Heart left ventricle (tissue), 16 donors: ENCODE measurements at regions not wholly inside any gene's neighbourhood (a gene's known extent, or its start where the extent isn't known, plus 50 kb on each side); places are given as distances from the start of the nearest gene placed in this dataset.

Experiments
- ATAC-seq, 4 donors: fragments of 200-7000 bp; cut with Tn5 transposase; one replicate each; pipeline ENCODE4 v1.9.1; 2020 to 2022; ENCODE audit warnings: moderate library complexity in 4 of 4, mild to moderate bottlenecking in 3 of 4, moderate number of reproducible peaks in 1 of 4
- DNase-seq, 5 donors: peaks; one replicate each; pipeline ENCODE4 v3.0.0-alpha.2; 2020
- H3K27ac ChIP-seq, 12 donors: fragments of 200-600 bp; sonication (generic) in 4 of 12; one replicate each; pipeline versions ENCODE4 v1.5.0 to v1.8.0; 2016 to 2022; ENCODE audit warnings: mild to moderate bottlenecking in 2 of 12
- H3K27me3 ChIP-seq, 9 donors: fragments of 200-600 bp; sonication (generic) in 2 of 9; one replicate each; pipeline versions ENCODE4 v1.5.1 to v1.8.0; 2016 to 2022; ENCODE audit warnings: mild to moderate bottlenecking in 3 of 9
- H3K36me3 ChIP-seq, 9 donors: fragments of 200-600 bp; sonication (generic) in 2 of 9; one replicate each; pipeline versions ENCODE4 v1.5.0 to v1.8.0; 2018 to 2022; ENCODE audit warnings: mild to moderate bottlenecking in 2 of 9
- H3K4me1 ChIP-seq, 12 donors: fragments of 200-600 bp; sonication (generic) in 4 of 12; one replicate each; pipeline versions ENCODE4 v1.5.0 to v1.8.0; 2016 to 2022; ENCODE audit warnings: mild to moderate bottlenecking in 3 of 12
- H3K4me3 ChIP-seq, 12 donors: fragments of 200-600 bp; sonication (generic) in 4 of 12; one replicate each; pipeline versions ENCODE4 v1.5.0 to v1.8.0; 2017 to 2022; ENCODE audit warnings: mild to moderate bottlenecking in 9 of 12, moderate library complexity in 4 of 12
- H3K9me3 ChIP-seq, 12 donors: fragments of 200-600 bp; sonication (generic) in 4 of 12; one replicate each; pipeline versions ENCODE4 v1.5.0 to v1.8.0; 2016 to 2022; ENCODE audit warnings: mild to moderate bottlenecking in 1 of 12
- POLR2A ChIP-seq, 2 donors: fragments of 450-650 bp; IDR thresholded peaks; one replicate each; pipeline ENCODE4 v1.6.1; 2017; ENCODE audit warnings: antibody characterized with exemption in 2 of 2, mild to moderate bottlenecking in 2 of 2, moderate library complexity in 2 of 2
- WGBS, 4 donors: extraction: QIAGEN DNeasy Blood & Tissue Kit in 2 of 4; methylation state at CpG; one replicate each; pipeline versions ENCODE4 v1.1.5 to v1.1.7; 2013 to 2018; 5-methylcytosine and 5-hydroxymethylcytosine counted together
- intact Hi-C, 10 donors: fragments of 100-400 bp; cut with DNase I; formaldehyde crosslinking; loops; one replicate each; pipeline versions ENCODE4 v1.11.1 to v1.14.2; 2022
- TF ChIP-seq, protein P1 (sequence below), 12 donors: fragments of 200-600 bp; sonication (generic) in 4 of 12; IDR thresholded peaks; one replicate each; pipeline versions ENCODE4 v1.5.0 to v1.8.0; 2018 to 2022; ENCODE audit warnings: antibody characterized with exemption in 12 of 12, mild to moderate bottlenecking in 5 of 12
- donor health status: ischemic (EF 13 %, LVEDD 7.1; RV severe dilation, severe dysfunction).
- donor health status: healthy with polysubstance abuse.
- donor health status: DM: no; HTN: yes; CAD: no.
- donor health status: DM: no; HTN: no; CAD: no.
- donor health status: ischemic (EF 25% LVEDD 6.9; RV normal size, moderate dysfunction).
- donor health status: ischemic (EF 25% LVEDD 5.7; RV mildly dilated, moderate dysfunction).
- donor health status: healthy.
- donor health status: DM: yes; HTN: yes; CAD: no.
- donor health status: ischemic (EF 35%, LVEDD 5.7; RV mildly dilated, moderate dysfunction).
- donor health status: nonischemic (EF 11% LVEDD 7.7; RV severe dilation, severe dysfunction).
- donor health status: DM: yes; HTN: yes; CAD: no.
- donor health status: PGD.
- donor health status: ischemic (EF 29% LVEDD 5.4; RV normal size, mild dysfunction).
- donor health status: nonischemic (EF 23%, LVEDD 6.1; RV moderate dilation, normal function).

DNA sequence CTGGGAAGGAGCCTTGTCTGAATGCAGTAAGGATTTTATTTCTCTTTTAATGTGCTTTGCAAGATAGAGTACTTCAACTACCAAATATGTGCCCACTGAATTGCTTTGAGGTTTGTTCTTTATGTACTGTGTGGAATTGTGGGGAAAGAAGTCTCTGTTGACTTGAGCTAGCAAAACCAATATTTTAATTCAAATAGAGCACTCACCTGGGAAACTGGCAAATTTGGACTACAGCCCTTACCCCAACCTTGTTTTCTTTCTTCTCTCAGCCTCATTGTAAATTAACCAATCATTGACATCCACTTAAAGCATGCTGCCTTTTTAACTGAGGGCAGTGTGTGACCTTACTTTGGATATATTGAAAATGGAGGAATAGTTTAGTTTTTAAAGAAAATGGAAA is 409.0 kb downstream of the SPATA31D1 start:
- H3K9me3 ChIP-seq, result no peaks in the 10 kb centered on the region
- H3K4me3 ChIP-seq, result no peak overlapping the region
- H3K27ac ChIP-seq, result no peak overlapping the region
- DNase-seq (no peak), ATAC-seq (no peak)
- no peaks in the 10 kb centered on the region for H3K36me3 ChIP-seq
- no peaks in the 10 kb centered on the region for H3K4me1 ChIP-seq
- H3K27me3 ChIP-seq, result no peaks in the 10 kb centered on the region
- intact Hi-C loops, result no loop called here
- TF ChIP-seq POLR2A (IDR thresholded peaks at IDR 0.05), result no peak
- TF ChIP-seq, protein P1, sequence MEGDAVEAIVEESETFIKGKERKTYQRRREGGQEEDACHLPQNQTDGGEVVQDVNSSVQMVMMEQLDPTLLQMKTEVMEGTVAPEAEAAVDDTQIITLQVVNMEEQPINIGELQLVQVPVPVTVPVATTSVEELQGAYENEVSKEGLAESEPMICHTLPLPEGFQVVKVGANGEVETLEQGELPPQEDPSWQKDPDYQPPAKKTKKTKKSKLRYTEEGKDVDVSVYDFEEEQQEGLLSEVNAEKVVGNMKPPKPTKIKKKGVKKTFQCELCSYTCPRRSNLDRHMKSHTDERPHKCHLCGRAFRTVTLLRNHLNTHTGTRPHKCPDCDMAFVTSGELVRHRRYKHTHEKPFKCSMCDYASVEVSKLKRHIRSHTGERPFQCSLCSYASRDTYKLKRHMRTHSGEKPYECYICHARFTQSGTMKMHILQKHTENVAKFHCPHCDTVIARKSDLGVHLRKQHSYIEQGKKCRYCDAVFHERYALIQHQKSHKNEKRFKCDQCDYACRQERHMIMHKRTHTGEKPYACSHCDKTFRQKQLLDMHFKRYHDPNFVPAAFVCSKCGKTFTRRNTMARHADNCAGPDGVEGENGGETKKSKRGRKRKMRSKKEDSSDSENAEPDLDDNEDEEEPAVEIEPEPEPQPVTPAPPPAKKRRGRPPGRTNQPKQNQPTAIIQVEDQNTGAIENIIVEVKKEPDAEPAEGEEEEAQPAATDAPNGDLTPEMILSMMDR (IDR thresholded peaks at IDR 0.05), result no peak

DNA sequence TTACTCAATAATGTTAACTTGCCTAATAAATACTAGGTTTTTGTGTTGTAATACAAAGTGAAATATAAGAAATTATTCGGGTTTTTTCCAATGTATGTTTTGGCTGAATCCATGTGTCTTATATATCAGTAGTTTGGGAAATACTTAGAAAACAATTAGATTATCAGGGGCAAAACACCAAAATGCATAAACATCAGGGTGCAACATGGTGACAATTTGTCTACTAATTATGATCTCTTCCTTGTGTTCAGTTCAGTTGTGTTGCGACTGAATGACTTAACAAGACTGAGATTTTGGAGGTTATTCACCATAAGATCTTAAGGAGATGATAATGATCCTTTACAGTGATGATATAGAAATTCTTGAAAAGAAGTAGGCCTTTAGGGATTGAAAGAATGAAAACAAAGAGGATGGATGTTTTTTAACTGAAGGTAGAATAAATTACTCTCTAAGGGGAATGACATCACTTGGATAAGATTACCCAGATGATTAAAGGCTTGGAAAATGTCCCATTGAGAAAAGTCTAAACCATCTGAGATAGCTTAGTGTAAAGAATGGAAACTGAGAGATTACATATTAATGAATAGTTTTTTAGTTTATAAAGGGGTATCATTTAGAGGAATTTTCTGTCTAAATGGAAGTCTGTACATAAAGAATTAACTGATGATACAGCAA is 415.8 kb downstream of the SPATA31D1 start:
- DNase-seq (no peak), ATAC-seq (no peak)
- H3K4me3 ChIP-seq, result no peak overlapping the region
- no peaks in the 10 kb centered on the region for H3K9me3 ChIP-seq
- H3K27ac ChIP-seq, result no peak overlapping the region
- WGBS, 4 donors, result 82 to 92% (median 86%) methylated on average over 2 of the region's 2 CpGs
- no peaks in the 10 kb centered on the region for H3K27me3 ChIP-seq
- H3K4me1 ChIP-seq, result peaks cover 0 to 5% (median 0%) of the 10 kb centered on the region in 12 donors
- intact Hi-C loops, result no loop called here
- TF ChIP-seq, protein P1 (IDR thresholded peaks at IDR 0.05), result no peak
- TF ChIP-seq POLR2A (IDR thresholded peaks at IDR 0.05), result no peak
- no peaks in the 10 kb centered on the region for H3K36me3 ChIP-seq

DNA sequence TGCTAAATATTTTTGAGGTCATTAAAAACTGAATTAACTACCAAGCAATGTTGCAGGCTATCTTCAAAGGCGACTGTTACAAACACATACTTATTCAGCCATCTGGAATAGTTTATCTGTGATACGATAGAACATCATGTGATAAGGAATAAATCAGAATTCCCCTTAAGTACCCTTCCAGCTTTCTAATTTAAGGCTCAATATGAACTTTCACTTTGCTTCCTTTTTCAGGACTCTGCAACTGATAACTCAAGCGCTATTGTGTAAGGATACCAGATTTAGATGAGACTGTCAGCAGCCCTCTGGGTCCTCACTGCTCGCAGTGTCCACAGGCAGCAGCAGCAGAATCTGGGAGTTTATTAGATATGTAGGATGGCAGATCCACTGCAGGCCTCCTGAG is 416.3 kb downstream of the SPATA31D1 start:
- H3K27ac ChIP-seq, result no peak overlapping the region
- DNase-seq, result no peak
- no peaks in the 10 kb centered on the region for H3K27me3 ChIP-seq
- no peaks in the 10 kb centered on the region for H3K36me3 ChIP-seq
- no peak for TF ChIP-seq POLR2A (IDR thresholded peaks at IDR 0.05)
- TF ChIP-seq, protein P1 (IDR thresholded peaks at IDR 0.05), result no peak
- H3K4me3 ChIP-seq, result no peak overlapping the region
- peaks cover 0 to 5% (median 0%) of the 10 kb centered on the region in 12 donors for H3K4me1 ChIP-seq
- no peaks in the 10 kb centered on the region for H3K9me3 ChIP-seq
- intact Hi-C loops, result no loop called here
- peak in 1 of 4 donors; percentile 16 for ATAC-seq
- WGBS, 4 donors, result 12 to 24% (median 19%) methylated on average over 4 of the region's 4 CpGs

DNA sequence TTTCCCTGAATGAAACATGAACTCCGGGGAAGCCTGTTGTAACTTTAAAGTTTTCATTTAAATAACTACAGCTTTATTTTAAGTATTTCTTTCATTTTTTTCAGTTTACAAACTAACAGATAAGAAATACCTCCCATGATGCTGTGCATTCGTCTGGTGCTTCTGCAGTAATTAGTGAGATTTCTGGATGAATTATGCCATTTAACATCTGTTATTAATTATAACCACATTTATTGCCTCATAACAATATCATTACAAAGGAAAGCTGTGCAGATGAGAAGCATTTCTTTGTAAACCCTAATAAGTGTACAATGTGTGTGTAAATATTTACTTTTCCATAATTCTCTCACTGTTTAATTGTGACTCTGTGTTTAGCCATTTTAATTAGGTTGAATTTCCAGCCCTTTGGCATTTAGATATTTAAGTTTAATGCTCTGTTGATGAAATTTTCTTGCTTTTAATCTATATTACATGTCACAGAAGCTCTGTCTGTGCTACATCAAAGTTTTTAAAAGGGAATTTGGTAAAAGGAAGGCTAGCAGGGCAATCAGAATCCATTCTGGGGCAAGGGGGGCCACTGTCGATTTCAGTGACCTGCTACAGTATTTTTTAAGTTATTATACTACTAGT is 418.0 kb downstream of the SPATA31D1 start:
- Histone ChIP-seq H3K27ac (no peak overlapping the region), H3K27me3 (no peaks in the 10 kb centered on the region), H3K4me1 (peaks cover 0 to 5% (median 0%) of the 10 kb centered on the region in 12 donors), H3K36me3 (no peaks in the 10 kb centered on the region), H3K9me3 (no peaks in the 10 kb centered on the region), H3K4me3 (no peak overlapping the region)
- DNase-seq (no peak), ATAC-seq (no peak)
- intact Hi-C loops, result no loop called here
- TF ChIP-seq, protein P1 (IDR thresholded peaks at IDR 0.05), result no peak
- no peak for TF ChIP-seq POLR2A (IDR thresholded peaks at IDR 0.05)
- WGBS, 4 donors, result 83 to 91% (median 85%) methylated on average over 3 of the region's 3 CpGs
